Liver (tissue), 7 donors: ENCODE measurements at regions not wholly inside any gene's neighbourhood (a gene's known extent, or its start where the extent isn't known, plus 50 kb on each side); places are given as distances from the start of the nearest gene placed in this dataset.

Source experiments
- DNase-seq: peaks from one replicate; pipeline ENCODE4 v3.0.0-alpha.2; 2017; ENCODE audit warnings: low spot score
- H3K27ac ChIP-seq, 2 donors: one replicate each; pipeline ENCODE4 v1.7.0; 2013; ENCODE audit warnings: inconsistent platforms in 2 of 2, low read length in 2 of 2, control low read depth in 1 of 2, low read depth in 1 of 2, mild to moderate bottlenecking in 1 of 2
- H3K27me3 ChIP-seq, 4 donors: one replicate each; pipeline versions ENCODE4 v1.6.1 to v1.7.0; 2013; ENCODE audit warnings: low read length in 3 of 4, inconsistent platforms in 1 of 4, mild to moderate bottlenecking in 1 of 4, moderate library complexity in 1 of 4; ENCODE audit not compliant: control insufficient read depth in 4 of 4, insufficient read depth in 4 of 4
- H3K36me3 ChIP-seq, 4 donors: one replicate each; pipeline versions ENCODE4 v1.6.1 to v1.7.0; 2013; ENCODE audit warnings: low read length in 3 of 4, mild to moderate bottlenecking in 3 of 4, low read depth in 1 of 4, moderate library complexity in 1 of 4; ENCODE audit not compliant: control insufficient read depth in 4 of 4, insufficient read depth in 3 of 4
- H3K4me1 ChIP-seq, 4 donors: one replicate each; pipeline versions ENCODE4 v1.6.1 to v1.7.0; 2013; ENCODE audit warnings: low read length in 3 of 4, mild to moderate bottlenecking in 3 of 4, moderate library complexity in 1 of 4; ENCODE audit not compliant: control insufficient read depth in 4 of 4, insufficient read depth in 4 of 4
- H3K4me3 ChIP-seq, 3 donors: one replicate each; pipeline versions ENCODE4 v1.6.1 to v1.7.0; 2013; ENCODE audit warnings: low read length in 3 of 3, control low read depth in 1 of 3, low read depth in 1 of 3, mild to moderate bottlenecking in 1 of 3
- H3K9ac ChIP-seq, 2 donors: one replicate each; pipeline ENCODE4 v1.7.0; 2013; ENCODE audit warnings: low read length in 2 of 2, mild to moderate bottlenecking in 2 of 2, moderate library complexity in 2 of 2, control low read depth in 1 of 2, low read depth in 1 of 2
- H3K9me3 ChIP-seq, 4 donors: one replicate each; pipeline versions ENCODE4 v1.6.1 to v1.7.0; 2013; ENCODE audit warnings: low read length in 3 of 4; ENCODE audit not compliant: control insufficient read depth in 4 of 4
- ATF3 ChIP-seq: IDR thresholded peaks from 2 replicates; pipeline ENCODE4 v1.6.1; 2016; ENCODE audit warnings: antibody characterized with exemption
- EGR1 ChIP-seq, 2 donors: IDR thresholded peaks; 2 replicates each; pipeline ENCODE4 v1.6.1; 2016 to 2018; ENCODE audit warnings: antibody characterized with exemption in 2 of 2, low read depth in 2 of 2
- FOXA2 ChIP-seq: IDR thresholded peaks from 2 replicates; pipeline ENCODE4 v1.6.1; 2016; ENCODE audit warnings: antibody characterized with exemption
- GABPA ChIP-seq, 2 donors: IDR thresholded peaks in 1 of 2; conservative IDR thresholded peaks in 1 of 2; 2 replicates each; pipeline ENCODE4 v1.6.1; 2016; ENCODE audit warnings: antibody characterized with exemption in 2 of 2, mild to moderate bottlenecking in 1 of 2, moderate library complexity in 1 of 2
- HNF4A ChIP-seq, 2 donors: conservative IDR thresholded peaks; 2 replicates each; pipeline ENCODE4 v1.6.1; 2016; ENCODE audit warnings: antibody characterized with exemption in 2 of 2, mild to moderate bottlenecking in 2 of 2
- HNF4G ChIP-seq: IDR thresholded peaks from 2 replicates; pipeline ENCODE4 v1.6.1; 2016; ENCODE audit warnings: antibody characterized with exemption
- JUND ChIP-seq, 2 donors: IDR thresholded peaks; 2 replicates each; pipeline ENCODE4 v1.6.1; 2016; ENCODE audit warnings: antibody characterized with exemption in 2 of 2
- MAX ChIP-seq: IDR thresholded peaks from 2 replicates; pipeline ENCODE4 v1.6.1; 2016; ENCODE audit warnings: antibody characterized with exemption
- NR2F2 ChIP-seq: IDR thresholded peaks from 2 replicates; pipeline ENCODE4 v1.6.1; 2016; ENCODE audit warnings: antibody characterized with exemption
- RAD21 ChIP-seq, 2 donors: IDR thresholded peaks; 2 replicates each; pipeline ENCODE4 v1.6.1; 2016; ENCODE audit warnings: antibody characterized with exemption in 2 of 2, mild to moderate bottlenecking in 2 of 2
- REST ChIP-seq: IDR thresholded peaks from 2 replicates; pipeline ENCODE4 v1.6.1; 2016; ENCODE audit warnings: antibody characterized with exemption, mild to moderate bottlenecking
- RXRA ChIP-seq, 2 donors: IDR thresholded peaks; 2 replicates each; pipeline ENCODE4 v1.6.1; 2017 to 2018; ENCODE audit warnings: antibody characterized with exemption in 2 of 2, mild to moderate bottlenecking in 1 of 2
- TAF1 ChIP-seq: conservative IDR thresholded peaks from 2 replicates; pipeline ENCODE4 v1.6.1; 2016; ENCODE audit warnings: antibody characterized with exemption, mild to moderate bottlenecking
- ZBTB33 ChIP-seq: IDR thresholded peaks from 2 replicates; pipeline ENCODE4 v1.6.1; 2016; ENCODE audit warnings: antibody characterized with exemption
- WGBS: extraction: QIAGEN DNeasy Blood & Tissue Kit; methylation state at CpG from one replicate; pipeline ENCODE4 v1.1.7; 2013; 5-methylcytosine and 5-hydroxymethylcytosine counted together
- donor health status: healthy.
- donor health status: healthy.
- donor health status: healthy.
- donor health status: healthy.

GRCh38 chr1:232302376-232303221, 327.3 kb downstream of the SIPA1L2 start:
- WGBS = 63% methylated on average over 4 of the region's 4 CpGs
- Histone ChIP-seq H3K4me3 (no peak overlapping the region), H3K27ac (no peak overlapping the region), H3K27me3 (peaks cover 0 to 4% (median 0%) of the 10 kb centered on the region in 4 donors), H3K9ac (no peak overlapping the region), H3K9me3 (no peaks in the 10 kb centered on the region), H3K36me3 (no peaks in the 10 kb centered on the region), H3K4me1 (no peaks in the 10 kb centered on the region)
- DNase-seq = no peak
- TF ChIP-seq NR2F2 (no peak), TAF1 (no peak), FOXA2 (no peak), ZBTB33 (no peak), EGR1 (IDR thresholded peaks at IDR 0.05; ENCODE audit: low read depth in 2 of 2) (no peak), REST (no peak)

GRCh38 chr1:232301246-232301645, 328.7 kb downstream of the SIPA1L2 start:
- no peak for DNase-seq
- TF ChIP-seq ATF3 (no peak), HNF4A (conservative IDR thresholded peaks at IDR 0.05) (no peak), HNF4G (no peak), EGR1 (IDR thresholded peaks at IDR 0.05; ENCODE audit: low read depth in 2 of 2) (no peak)
- Histone ChIP-seq H3K9me3 (no peaks in the 10 kb centered on the region), H3K36me3 (no peaks in the 10 kb centered on the region), H3K4me1 (no peaks in the 10 kb centered on the region), H3K27me3 (peaks cover 0 to 4% (median 0%) of the 10 kb centered on the region in 4 donors), H3K9ac (no peak overlapping the region), H3K4me3 (no peak overlapping the region), H3K27ac (no peak overlapping the region)
- 87% methylated on average over 8 of the region's 8 CpGs for WGBS

GRCh38 chr1:232300466-232300865, 329.5 kb downstream of the SIPA1L2 start:
- Histone ChIP-seq H3K9me3 (no peaks in the 10 kb centered on the region), H3K9ac (no peak overlapping the region), H3K36me3 (no peaks in the 10 kb centered on the region), H3K27me3 (peaks cover 0 to 4% (median 0%) of the 10 kb centered on the region in 4 donors), H3K27ac (no peak overlapping the region), H3K4me1 (no peaks in the 10 kb centered on the region), H3K4me3 (no peak overlapping the region)
- DNase-seq = no peak
- TF ChIP-seq RAD21 (IDR thresholded peaks at IDR 0.05) (no peak), JUND (IDR thresholded peaks at IDR 0.05) (no peak), MAX (no peak), RXRA (IDR thresholded peaks at IDR 0.05) (no peak), HNF4G (no peak), ZBTB33 (no peak), ATF3 (no peak), HNF4A (conservative IDR thresholded peaks at IDR 0.05) (no peak), EGR1 (IDR thresholded peaks at IDR 0.05; ENCODE audit: low read depth in 2 of 2) (no peak), GABPA (IDR thresholded peaks at IDR 0.05 in 1 of 2, conservative IDR thresholded peaks at IDR 0.05 in 1 of 2) (no peak), TAF1 (no peak)
- WGBS = 82% methylated on average over 2 of the region's 2 CpGs
